ENCODE measurements at regions not wholly inside any gene's neighbourhood (a gene's known extent, or its start where the extent isn't known, plus 50 kb on each side); places are given as distances from the start of the nearest gene placed in this dataset.

DNA sequence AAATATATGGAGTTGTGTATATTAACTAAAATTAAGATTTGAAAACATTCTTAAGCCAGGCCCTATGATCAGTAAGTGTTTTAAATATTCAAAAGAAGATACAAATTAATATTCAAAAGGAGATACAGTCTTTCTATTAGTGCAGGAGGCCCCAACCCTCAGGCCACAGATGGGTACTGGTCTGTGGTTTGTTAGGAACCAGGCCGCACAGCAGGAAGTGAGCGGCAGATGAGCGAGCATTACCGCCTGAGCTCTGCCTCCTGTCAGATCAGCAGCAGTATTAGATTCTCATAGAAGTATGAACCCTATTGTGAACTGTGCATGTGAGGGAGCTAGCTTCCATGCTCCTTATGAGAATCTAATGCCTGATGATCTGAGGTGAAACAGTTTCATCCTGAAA is 232.9 kb downstream of the FOXO1 start:
- DNase-seq (ENCODE audit: low spot score) (no peak), ATAC-seq (no peak)
- H3K4me3 Mint-ChIP-seq: no peak overlapping the region
- ChIA-PET POLR2A (no interaction called here), CTCF (no interaction called here)
- H3K9me3 Mint-ChIP-seq: peaks cover 13% of the 10 kb centered on the region
- peaks cover 8% of the 10 kb centered on the region for H3K4me1 Mint-ChIP-seq
- H3K36me3 Mint-ChIP-seq: peaks cover 8% of the 10 kb centered on the region
- no peak for TF ChIP-seq EMX1 (CRISPR knock-in tag; IDR thresholded peaks at IDR 0.05)
- TF ChIP-seq, protein P1, sequence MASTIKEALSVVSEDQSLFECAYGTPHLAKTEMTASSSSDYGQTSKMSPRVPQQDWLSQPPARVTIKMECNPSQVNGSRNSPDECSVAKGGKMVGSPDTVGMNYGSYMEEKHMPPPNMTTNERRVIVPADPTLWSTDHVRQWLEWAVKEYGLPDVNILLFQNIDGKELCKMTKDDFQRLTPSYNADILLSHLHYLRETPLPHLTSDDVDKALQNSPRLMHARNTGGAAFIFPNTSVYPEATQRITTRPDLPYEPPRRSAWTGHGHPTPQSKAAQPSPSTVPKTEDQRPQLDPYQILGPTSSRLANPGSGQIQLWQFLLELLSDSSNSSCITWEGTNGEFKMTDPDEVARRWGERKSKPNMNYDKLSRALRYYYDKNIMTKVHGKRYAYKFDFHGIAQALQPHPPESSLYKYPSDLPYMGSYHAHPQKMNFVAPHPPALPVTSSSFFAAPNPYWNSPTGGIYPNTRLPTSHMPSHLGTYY (CRISPR knock-in tag; IDR thresholded peaks at IDR 0.05): no peak
- TF ChIP-seq RELA (CRISPR knock-in tag; IDR thresholded peaks at IDR 0.05; ENCODE audit: borderline replicate concordance): no peak
- TF ChIP-seq, protein P2, sequence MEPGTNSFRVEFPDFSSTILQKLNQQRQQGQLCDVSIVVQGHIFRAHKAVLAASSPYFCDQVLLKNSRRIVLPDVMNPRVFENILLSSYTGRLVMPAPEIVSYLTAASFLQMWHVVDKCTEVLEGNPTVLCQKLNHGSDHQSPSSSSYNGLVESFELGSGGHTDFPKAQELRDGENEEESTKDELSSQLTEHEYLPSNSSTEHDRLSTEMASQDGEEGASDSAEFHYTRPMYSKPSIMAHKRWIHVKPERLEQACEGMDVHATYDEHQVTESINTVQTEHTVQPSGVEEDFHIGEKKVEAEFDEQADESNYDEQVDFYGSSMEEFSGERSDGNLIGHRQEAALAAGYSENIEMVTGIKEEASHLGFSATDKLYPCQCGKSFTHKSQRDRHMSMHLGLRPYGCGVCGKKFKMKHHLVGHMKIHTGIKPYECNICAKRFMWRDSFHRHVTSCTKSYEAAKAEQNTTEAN (CRISPR knock-in tag; IDR thresholded peaks at IDR 0.05): no peak
- TF ChIP-seq, protein P3, sequence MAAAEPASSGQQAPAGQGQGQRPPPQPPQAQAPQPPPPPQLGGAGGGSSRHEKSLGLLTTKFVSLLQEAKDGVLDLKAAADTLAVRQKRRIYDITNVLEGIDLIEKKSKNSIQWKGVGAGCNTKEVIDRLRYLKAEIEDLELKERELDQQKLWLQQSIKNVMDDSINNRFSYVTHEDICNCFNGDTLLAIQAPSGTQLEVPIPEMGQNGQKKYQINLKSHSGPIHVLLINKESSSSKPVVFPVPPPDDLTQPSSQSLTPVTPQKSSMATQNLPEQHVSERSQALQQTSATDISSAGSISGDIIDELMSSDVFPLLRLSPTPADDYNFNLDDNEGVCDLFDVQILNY (CRISPR knock-in tag; IDR thresholded peaks at IDR 0.05): no peak
- TF ChIP-seq KAT7 (CRISPR knock-in tag; IDR thresholded peaks at IDR 0.05; ENCODE audit: borderline replicate concordance): no peak
- TF ChIP-seq, protein P4, sequence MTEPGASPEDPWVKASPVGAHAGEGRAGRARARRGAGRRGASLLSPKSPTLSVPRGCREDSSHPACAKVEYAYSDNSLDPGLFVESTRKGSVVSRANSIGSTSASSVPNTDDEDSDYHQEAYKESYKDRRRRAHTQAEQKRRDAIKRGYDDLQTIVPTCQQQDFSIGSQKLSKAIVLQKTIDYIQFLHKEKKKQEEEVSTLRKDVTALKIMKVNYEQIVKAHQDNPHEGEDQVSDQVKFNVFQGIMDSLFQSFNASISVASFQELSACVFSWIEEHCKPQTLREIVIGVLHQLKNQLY (CRISPR knock-in tag; IDR thresholded peaks at IDR 0.05): no peak
- TF ChIP-seq FOXP1 (CRISPR knock-in tag; IDR thresholded peaks at IDR 0.05; ENCODE audit: borderline replicate concordance): no peak
- no peak for TF ChIP-seq SOX15 (CRISPR knock-in tag; IDR thresholded peaks at IDR 0.05)
- no peak for TF ChIP-seq GRHL2 (CRISPR knock-in tag; IDR thresholded peaks at IDR 0.05; ENCODE audit: insufficient replicate concordance, severe bottlenecking)
- no peak for TF ChIP-seq ATF1 (CRISPR knock-in tag; IDR thresholded peaks at IDR 0.05)
- TF ChIP-seq NR1H2 (CRISPR knock-in tag; IDR thresholded peaks at IDR 0.05): no peak
- no peaks in the 10 kb centered on the region for H3K27me3 Mint-ChIP-seq (ENCODE audit: low read depth)
- H3K27ac Mint-ChIP-seq: no peak overlapping the region

DNA sequence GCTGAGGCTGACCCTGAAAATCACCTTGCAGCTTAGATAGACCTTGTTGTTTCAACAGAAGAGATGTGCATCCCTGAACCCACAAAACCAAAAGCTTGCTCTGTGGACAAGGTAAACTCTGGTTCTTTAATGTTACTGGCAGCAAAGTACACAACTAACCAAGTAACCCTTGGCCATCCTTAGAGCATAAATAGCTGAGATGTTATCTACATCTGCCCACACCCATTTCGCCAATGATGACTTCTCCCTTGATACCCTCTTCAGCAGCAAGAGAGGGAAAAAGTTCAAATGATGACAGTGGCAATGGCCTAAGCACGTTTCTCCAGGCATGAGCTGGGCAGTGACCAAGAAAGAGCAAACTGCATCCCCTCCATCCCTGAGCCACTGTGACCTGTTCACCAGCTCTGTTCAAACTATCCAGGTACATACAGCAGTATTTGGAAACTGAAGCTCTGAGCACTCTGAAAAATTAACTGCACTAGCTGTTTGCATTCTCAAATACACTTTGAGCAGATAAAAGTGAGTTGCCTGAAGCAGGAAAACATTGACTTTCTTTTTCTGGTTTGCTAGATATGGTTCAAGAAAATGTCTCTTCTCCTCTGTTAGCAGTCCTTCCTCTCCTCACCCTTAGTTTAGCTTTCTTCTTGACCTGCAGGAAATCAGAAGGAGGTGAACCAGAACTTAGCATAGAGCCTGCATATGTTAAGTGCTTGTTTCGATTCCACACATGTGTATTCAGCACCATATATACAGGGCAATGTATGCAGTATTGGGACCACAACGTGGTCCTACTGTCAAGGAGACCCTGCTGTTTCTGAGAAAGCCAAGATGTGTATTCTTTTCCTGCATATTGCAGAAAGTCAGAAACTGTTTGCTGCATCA is 231.7 kb downstream of the FOXO1 start:
- Mint-ChIP-seq H3K4me1 (peaks cover 8% of the 10 kb centered on the region), H3K4me3 (no peak overlapping the region), H3K27me3 (ENCODE audit: low read depth) (no peaks in the 10 kb centered on the region), H3K27ac (no peak overlapping the region), H3K9me3 (peaks cover 13% of the 10 kb centered on the region), H3K36me3 (peaks cover 8% of the 10 kb centered on the region)
- POLR2A ChIA-PET: no interaction called here
- TF ChIP-seq MYBL2 (CRISPR knock-in tag; IDR thresholded peaks at IDR 0.05): no peak
- no peak for TF ChIP-seq RORB (CRISPR knock-in tag; IDR thresholded peaks at IDR 0.05)
- no peak for TF ChIP-seq PRRX2 (CRISPR knock-in tag; IDR thresholded peaks at IDR 0.05)
- TF ChIP-seq IRF2 (CRISPR knock-in tag; IDR thresholded peaks at IDR 0.05; ENCODE audit: borderline replicate concordance, low read depth): no peak
- TF ChIP-seq CREM (CRISPR knock-in tag; IDR thresholded peaks at IDR 0.05): no peak
- no peak for TF ChIP-seq CREB1 (CRISPR knock-in tag; IDR thresholded peaks at IDR 0.05)
- TF ChIP-seq, protein P5, sequence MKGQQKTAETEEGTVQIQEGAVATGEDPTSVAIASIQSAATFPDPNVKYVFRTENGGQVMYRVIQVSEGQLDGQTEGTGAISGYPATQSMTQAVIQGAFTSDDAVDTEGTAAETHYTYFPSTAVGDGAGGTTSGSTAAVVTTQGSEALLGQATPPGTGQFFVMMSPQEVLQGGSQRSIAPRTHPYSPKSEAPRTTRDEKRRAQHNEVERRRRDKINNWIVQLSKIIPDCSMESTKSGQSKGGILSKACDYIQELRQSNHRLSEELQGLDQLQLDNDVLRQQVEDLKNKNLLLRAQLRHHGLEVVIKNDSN (CRISPR knock-in tag; IDR thresholded peaks at IDR 0.05): no peak
- TF ChIP-seq ZNF317 (CRISPR knock-in tag; IDR thresholded peaks at IDR 0.05; ENCODE audit: borderline replicate concordance, low read depth): no peak
- no peak for TF ChIP-seq ETV6 (CRISPR knock-in tag; IDR thresholded peaks at IDR 0.05)
- TF ChIP-seq NFE2L1 (CRISPR knock-in tag; IDR thresholded peaks at IDR 0.05): no peak
- DNase-seq (ENCODE audit: low spot score) (no peak), ATAC-seq (no peak)
- CTCF ChIA-PET: no interaction called here
